GM21723 (cell line): ENCODE measurements at regions not wholly inside any gene's neighbourhood (a gene's known extent, or its start where the extent isn't known, plus 50 kb on each side); places are given as distances from the start of the nearest gene placed in this dataset.

ENCODE experiments used
- ATAC-seq: cut with Tn5 transposase; IDR thresholded peaks from one replicate; pipeline ENCODE4 v1.9.1; 2021; ENCODE audit warnings: mild to moderate bottlenecking, moderate library complexity; ENCODE audit not compliant: unreplicated experiment

DNA sequence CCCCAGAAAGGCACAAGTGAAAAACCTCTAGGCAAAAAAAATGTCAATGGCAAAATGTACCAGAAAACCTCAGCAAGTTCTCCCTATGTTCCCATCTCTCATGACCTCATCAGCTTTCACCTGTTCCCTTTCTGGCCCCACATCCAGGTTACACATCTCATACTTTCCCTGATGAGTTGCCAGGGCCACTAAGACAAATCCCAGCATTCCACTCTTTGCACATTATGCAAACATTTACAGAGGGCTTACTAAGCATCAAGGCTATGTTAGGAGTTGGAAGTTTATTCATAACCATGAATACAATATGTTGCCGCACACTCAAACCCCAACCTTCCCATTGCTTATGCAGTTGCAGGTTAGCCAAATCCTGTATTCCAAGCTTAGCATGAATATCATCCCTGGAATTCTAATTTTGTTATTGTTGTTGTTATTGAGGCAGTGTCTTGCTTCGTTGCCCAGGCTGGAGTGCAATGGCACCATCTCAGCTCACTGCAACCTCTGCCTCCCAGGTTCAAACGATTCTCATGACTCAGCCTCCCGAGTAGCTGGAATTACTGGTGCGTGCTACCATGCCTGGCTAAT lies 129.3 kb upstream of the UBE2E2 start:
- no peak for ATAC-seq

DNA sequence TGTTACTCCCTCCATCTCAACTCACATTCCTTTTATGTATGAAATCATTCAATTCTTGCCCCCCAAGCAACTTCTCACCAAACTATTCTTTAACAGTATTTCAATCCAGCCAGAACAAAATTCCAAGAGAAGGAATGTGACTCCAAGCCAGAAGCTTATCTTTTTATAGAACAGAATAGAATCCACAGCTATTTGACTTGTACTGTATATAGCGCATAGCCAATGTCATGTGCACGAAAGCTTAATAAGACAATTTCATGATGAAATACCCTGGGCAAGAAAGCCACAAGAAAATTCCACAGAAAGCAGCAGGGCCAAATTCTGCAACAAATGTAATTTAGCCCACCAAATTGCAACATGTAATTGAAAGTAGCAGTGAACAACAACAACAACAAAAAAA lies 127.6 kb upstream of the UBE2E2 start:
- ATAC-seq = no peak

DNA sequence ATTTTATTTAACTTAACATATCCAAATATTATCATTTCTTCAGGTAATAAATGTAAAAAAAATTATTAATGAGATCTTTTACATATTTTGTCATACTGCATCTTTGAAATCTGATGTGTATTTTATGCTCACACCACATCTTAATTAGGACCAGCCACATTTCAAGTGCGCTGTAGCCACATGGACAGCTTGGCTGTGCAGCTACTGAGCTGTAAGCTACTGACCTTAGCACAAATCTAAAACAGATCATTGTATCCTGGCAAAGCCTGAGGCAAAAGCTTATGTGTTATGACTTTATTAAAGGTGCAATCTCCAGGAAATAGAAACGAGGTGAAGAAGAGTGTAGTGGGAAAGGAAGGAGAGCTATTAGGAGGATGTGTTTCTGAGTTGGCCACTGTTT lies 126.7 kb upstream of the UBE2E2 start:
- ATAC-seq = no peak

DNA sequence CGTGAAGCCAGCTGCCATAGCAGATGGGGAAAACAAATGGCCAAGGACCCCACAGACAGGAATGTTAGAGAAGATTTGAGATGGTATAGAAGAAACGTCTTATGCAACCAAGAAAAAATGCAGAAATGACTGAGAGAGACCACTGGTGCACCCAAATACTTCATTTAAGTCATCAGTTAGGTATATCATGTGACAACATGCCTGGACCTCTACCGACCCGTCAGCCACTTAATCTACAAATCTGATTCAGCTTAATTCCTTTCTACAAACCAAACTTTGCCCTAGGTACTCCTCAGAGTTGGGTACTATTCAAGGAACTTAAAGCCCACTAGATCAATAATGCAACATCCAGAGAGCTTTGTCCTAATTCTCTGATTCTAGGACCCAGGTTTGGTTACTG lies 126.0 kb upstream of the UBE2E2 start:
- no peak for ATAC-seq

DNA sequence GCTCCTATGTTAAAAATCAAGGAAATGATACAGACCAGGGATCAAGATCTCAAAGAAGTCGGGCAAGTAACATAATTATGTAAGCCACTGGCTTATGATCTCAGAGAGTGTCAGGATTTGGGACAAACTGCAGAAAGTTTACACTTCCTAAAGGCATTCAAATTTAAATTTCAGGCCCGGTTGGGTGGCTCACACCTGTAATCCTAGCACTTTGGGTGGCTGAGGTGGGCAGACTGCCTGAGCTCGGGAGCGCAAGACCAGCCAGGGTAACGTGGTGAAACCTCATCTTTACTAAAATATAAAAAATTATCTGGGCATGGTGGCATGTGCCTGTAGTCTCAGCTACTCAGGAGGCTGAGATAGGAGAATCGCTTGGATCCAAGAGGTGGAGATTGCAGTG lies 124.4 kb upstream of the UBE2E2 start:
- ATAC-seq = no peak

DNA sequence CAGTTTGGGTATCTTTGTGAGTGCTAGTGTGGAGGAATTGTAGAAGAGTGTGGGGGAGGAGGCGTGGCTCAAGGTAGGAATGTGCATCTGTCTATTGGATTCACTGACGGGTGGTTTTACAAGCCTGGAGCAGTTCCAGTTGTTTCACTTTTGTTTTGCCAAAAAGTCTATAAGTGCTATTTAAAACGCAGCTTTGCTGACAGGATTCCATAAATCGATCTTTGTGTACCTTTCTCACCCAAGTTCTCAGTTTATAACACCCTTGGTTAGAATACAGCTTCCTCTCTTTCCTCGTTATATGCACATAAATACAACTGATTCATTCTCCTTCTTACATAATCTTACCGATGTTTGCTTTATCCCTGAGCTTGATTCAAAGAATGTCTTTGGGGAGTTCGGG lies 123.2 kb upstream of the UBE2E2 start:
- no peak for ATAC-seq

DNA sequence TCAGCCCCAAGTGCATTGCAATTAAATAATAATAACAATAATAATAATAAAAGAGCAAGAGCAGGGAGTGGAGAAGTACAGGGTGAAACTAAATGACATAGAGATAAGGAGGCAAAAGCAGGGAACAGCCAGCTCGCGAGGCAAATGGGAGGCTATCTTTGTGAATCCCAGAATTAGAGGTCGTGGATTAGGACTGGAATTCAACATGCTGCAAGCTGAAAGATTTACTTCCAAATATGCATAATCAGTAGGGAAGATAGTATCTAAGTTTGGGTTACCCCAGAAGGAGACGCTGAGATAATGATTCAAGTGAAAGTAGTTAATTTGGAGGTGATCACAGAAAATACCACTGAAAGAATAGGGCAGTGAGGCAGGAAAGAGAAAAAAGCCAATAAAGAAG lies 119.4 kb upstream of the UBE2E2 start:
- ATAC-seq = no peak

DNA sequence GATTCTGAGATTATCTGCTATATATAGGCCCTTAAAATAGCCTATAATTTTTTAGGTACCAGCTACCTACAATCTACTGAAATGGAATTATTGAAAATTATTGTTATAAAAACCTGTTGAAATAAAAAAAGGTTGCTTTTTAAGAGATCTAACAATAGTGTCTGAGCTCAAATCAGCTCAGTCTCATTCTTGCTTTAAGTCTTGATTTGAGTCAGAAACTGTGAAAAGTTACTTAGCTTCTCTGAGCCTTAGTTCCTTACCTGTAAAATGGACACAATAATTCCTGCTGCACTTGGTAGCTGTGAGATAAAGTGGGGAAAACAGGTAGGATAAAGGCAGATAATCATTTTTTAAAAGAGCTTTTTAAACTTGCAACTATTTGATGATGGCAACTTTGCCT lies 118.8 kb upstream of the UBE2E2 start:
- peak; percentile 56 for ATAC-seq

DNA sequence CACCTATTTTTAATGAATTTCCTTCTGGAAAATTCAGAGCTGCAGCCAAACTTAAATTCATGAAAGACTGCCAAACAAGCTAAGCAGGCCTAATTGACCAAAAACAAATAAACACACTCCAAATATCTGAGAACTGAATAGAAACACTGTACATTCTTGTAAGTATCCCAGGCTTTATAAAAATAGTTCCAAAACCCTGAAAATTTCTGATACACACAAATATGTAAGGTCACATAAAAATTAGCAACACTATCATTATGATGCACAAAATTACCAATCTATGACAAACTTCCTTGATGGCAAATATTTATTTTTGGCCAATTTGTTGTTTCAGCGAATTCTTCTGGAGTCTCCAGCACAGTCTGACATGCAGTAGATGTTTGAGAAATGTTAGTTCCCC lies 117.9 kb upstream of the UBE2E2 start:
- no peak for ATAC-seq

DNA sequence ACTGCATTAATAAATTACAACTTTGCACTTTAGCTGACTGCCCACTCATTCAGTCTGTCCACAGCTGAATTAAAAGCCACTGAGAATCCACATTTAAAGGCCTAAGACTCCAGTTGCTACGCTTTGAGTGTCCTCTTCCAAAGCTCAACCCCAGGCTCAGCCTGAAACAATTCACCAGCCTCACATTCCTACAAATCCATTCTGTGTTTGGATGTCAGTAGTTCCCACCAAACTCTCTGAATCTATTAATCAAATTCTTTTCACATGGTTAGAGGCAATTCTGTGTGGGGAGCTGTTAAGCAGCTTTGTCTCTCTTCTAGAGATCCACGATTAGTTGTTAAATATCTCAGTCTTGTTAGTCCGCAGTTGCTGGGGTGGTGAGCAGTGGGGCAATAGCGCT lies 116.8 kb upstream of the UBE2E2 start:
- no peak for ATAC-seq

DNA sequence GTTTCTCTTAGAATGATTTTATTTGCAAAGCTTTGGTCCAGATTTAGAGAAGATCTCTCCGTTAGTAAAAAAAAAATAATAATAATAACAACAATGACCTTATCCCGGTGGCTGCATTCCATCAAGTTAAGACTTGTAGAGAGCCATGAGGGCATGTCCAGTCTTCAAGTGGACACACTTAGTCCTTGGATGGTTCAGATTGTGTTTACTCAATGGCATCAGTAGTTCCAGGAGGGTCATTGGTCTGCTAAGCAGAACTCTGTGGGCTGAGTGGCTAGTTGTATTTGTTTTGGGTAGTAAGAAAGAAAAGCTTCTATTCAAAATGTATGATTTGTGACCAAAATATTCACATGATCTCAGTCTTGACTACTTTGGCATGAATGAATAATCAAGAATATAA lies 116.3 kb upstream of the UBE2E2 start:
- ATAC-seq = no peak

DNA sequence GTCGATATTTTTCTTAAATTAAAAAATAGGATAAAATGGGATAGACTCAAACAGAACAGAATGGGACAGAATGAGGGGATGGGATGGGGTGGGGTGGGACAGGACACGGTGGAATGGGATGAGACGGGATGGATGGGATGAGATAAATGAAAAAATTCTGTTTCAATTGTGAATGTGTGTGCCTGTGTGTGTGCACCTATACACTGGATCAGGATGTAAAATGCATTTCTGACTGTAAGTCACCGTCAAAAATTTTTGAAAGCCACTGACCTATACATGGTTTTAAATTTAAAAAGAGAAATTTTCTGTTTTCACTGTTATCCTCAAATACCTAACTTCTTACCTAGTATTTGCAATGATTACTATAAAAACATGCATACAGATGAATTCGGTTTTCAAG lies 108.7 kb upstream of the UBE2E2 start:
- no peak for ATAC-seq

DNA sequence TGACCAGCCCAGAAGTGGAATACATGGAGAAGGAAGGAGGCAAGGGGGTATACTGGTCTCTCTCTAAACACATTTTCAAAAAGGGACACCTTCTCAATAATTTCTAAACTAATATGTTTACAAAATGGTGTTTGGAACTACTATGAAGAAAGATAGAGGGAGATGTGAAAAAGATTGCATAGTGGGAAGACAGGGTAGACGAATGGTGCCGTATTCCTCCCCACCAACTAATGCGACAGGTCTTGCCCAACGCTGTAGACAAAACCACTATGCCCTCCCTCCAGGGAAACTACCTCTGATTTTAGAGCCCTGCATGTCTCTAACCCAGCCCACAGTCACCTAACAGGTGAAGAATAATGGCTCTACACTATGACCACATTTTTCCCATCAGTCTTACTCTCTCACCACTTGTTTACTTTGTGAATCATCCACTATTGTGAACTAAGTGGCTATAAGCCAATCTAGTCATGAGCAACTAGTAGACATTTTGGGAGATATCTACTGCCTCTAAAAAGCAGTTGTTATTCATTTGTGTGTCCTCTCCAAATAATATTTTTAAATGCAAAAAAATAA lies 108.2 kb upstream of the UBE2E2 start:
- no peak for ATAC-seq

DNA sequence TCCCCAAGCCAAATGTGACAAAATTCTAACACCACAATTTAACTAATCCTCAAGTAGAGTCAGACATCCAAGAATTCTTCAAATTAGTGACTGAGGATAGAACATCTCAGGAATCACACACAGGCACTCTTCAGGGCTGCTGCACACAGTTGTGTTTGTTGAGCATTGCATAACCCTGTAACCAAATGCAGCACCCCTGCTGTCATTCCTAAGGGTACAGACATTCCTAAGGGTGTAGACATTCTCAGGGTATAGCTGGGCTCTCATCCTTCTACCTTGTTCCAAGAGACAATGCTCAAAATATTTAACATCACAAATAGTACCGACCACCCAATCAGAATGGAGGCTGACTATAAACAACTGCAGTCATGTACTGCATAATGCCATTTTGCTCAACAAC lies 107.1 kb upstream of the UBE2E2 start:
- no peak for ATAC-seq

DNA sequence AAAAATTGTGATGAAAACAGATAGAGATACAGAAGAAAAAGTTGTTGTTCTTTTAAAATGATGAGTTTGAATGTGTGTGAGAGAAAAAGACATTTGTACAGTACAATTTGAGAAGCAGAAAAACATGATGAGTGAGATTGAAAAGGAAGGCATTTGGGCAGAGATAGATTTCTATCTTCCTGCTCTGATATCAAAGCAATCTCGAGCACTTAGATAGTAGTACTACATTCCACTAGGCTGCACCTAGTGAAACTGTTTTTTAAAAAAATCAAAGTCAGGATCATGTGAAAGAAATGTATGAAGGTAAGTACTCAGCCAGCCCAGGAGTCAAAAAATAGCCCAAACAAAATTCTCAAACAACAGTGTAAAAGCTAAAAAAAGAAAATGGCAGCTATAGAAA lies 104.1 kb upstream of the UBE2E2 start:
- no peak for ATAC-seq

DNA sequence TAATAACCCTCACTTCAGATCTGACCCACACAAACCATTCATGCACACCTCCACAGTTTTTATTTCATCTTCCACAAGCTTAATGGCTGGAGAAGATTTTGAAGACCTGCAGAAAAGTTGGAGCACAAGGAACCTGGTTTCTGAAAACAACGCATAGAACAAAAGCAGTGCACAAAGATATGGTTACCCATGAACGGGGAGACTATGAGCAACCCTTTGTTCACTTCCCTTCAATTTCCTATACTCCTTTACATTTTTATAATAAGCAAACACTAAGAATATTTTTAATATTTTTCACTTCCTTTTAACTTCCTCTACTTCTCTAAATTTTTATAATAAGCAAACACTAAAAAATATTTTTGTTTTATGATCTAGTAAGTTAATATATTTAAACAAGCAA lies 103.5 kb upstream of the UBE2E2 start:
- ATAC-seq = no peak

DNA sequence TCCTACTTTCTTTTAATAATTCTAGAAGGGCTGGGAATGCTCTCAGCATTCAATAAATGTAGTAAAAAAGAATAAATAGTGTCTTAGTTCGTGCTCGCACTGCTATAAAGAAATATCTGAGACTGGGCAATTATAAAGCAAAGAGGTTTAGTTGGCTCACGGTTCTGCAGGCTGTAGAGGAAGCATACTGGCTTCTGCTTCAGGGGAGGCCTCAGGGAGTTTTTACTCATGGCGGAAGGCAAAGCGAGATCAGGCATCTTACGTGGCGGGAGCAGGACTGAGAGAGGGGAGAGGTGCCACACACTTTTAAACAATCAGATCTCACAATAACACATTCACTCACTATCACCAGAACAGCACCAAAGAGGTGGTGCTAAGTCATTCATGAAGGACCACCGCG lies 103.0 kb upstream of the UBE2E2 start:
- no peak for ATAC-seq

DNA sequence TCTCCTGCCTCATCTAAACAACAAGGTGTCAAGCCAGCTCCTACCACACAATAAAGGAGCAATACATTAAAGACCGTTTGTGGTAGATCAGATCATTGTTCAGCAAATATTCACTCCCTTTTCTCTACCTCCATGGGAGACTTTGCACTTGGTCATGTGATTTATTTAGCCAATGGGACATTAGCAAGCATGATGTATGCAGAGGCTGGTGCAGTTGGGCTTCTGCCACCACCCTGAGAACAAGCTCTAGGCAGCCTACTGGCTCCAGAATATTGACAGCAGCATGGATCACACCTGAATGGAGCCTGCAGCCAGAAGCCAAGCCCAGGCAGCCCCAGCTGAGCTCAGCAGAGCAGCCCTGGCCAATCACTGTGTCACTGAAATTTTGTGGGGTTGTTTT lies 99.4 kb upstream of the UBE2E2 start:
- no peak for ATAC-seq

DNA sequence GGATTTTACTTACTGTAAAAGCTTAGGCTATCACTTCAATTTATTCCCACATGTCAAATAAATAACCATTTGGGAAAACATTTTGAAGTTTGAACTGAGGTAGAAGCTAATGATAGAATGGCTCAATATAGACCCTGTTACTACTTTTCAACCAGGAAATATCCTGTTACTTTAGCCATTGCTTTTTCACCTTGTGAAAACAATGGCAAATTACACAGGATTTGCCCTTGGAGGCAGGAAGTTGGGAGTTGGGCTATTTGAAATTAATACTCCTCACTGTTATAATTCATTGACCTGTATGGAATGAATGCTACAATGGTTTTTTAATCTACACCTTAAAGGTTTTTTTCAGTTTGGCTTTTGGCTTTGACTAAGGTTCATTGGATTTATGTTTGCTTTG lies 98.1 kb upstream of the UBE2E2 start:
- ATAC-seq = no peak

DNA sequence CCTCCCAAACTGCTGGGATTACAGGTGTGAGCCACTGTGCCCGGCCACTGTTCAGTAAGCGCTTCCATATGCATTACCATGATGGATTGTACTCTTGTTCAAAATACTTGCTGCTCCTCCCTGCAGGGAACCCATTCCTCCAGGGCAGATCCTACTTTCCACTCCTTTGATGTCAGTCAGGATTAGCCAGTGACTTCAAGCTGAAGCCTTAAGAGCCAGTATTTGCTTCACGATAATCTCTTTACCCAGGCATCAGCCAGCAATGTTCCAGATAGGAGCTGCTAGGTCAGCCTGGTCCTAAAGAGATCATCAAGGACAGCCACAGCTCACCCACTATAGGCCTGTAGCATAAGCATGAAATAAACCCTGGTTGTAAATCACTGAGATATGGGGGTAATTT lies 96.5 kb upstream of the UBE2E2 start:
- ATAC-seq = no peak

DNA sequence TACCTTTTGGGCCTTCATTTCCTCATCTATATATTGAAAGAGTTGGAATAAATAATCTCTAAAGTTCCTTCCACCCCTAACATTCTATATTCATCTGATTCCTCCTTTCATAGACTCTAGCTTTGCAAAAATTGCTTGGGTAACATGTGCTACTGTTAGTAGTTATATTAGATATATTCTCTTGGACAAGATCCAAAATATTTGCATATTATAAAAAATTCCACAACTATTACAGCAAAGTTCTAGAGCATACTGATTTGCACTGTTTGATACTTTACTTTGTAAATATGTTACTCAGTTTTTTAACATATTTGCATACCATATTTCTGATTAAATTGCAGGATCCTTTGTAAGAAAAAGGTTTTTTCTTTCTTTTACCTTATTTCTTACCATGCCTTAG lies 95.9 kb upstream of the UBE2E2 start:
- no peak for ATAC-seq

DNA sequence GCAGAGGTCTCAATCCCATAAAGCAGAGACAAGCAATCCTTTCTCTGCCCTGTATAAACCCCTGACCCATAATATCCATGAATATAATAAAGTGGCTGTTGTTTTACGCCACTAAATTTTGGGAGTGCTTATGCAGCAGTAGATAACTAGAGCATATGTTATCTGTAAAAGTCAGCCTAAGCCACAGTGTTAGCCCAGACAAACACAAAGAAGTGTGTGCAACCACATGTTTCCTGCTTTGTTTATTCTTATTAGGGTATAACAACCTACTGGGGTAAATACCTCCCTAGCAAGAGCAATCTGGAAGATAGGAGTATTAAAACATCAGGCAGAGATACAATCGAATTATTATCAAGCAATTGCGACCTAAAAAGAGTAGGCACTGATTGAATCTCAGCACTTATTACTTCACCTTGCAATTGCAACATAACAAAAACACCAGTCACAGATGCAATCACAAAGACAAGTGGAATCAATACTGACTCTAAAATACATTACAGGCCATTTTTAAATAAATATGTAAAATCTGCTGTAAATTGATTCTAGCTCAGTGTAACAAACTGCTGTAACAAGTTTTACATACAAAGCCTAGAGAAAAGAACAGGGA lies 94.6 kb upstream of the UBE2E2 start:
- no peak for ATAC-seq

DNA sequence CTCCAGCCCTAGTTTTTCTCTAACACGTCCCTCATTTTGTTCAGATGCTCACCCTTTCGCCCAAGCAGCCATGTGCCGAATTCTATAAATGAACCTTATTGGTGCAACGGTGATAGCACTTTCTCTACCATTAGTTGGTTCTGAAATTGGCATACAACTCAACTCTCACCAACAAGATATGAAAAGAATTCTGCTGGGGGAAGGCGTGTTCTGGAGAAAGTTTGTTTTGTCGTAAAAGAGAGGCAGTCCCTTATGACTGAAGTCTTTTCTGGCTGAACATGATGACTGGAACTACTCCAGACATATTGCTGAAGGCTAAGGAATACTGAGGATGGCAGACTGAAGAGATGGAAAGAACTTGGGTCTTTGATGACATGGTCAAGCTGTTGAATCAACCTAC lies 91.8 kb upstream of the UBE2E2 start:
- no peak for ATAC-seq
